NCI-H510A (cell line): ENCODE measurements at regions not wholly inside any gene's neighbourhood (a gene's known extent, or its start where the extent isn't known, plus 50 kb on each side); places are given as distances from the start of the nearest gene placed in this dataset.
A peak's percentile ranks its signal among the peaks of the same experiment; 100 is the strongest.
"Not testable (repeated sequence)": the region's sequence is repeated elsewhere in the genome, so short reads cannot be mapped to it uniquely, and the experiment has no call there.

Source experiments
- DNase-seq: peaks from one replicate; lab custom pipeline; 2025; lab: John Stamatoyannopoulos, UW

- no peak for DNase-seq
These were observed 250.7 kb downstream of the RMST start for GRCh38 chr12:97713270-97713669.

- no peak for DNase-seq
These were observed 251.5 kb downstream of the RMST start for GRCh38 chr12:97714107-97714563.

- DNase-seq = no peak
These were observed 253.8 kb downstream of the RMST start for GRCh38 chr12:97716356-97716755.

- DNase-seq = not testable (repeated sequence)
These were observed 261.2 kb downstream of the RMST start for GRCh38 chr12:97723801-97724200.

GRCh38 chr12:97745406-97746101 is 282.9 kb downstream of the RMST start:
- no peak for DNase-seq

GRCh38 chr12:97748298-97748697 is 285.7 kb downstream of the RMST start:
- DNase-seq = peak; percentile 29

GRCh38 chr12:97751704-97752103 is 289.1 kb downstream of the RMST start:
- no peak for DNase-seq

- DNase-seq = no peak
These were observed 289.5 kb downstream of the RMST start for GRCh38 chr12:97752129-97752528.

- DNase-seq = no peak
These were observed 290.7 kb downstream of the RMST start for GRCh38 chr12:97753332-97753731.

- DNase-seq = no peak
These were observed 291.7 kb downstream of the RMST start for GRCh38 chr12:97754306-97754705.

- DNase-seq = no peak
These were observed 293.6 kb downstream of the RMST start for GRCh38 chr12:97756066-97756666.

GRCh38 chr12:97756741-97757140 is 294.1 kb downstream of the RMST start:
- no peak for DNase-seq

- no peak for DNase-seq
These were observed 295.0 kb downstream of the RMST start for GRCh38 chr12:97757481-97758193.

- no peak for DNase-seq
These were observed 295.5 kb downstream of the RMST start for GRCh38 chr12:97758194-97758501.

GRCh38 chr12:97758586-97758985 is 296.0 kb downstream of the RMST start:
- no peak for DNase-seq

- DNase-seq = no peak
These were observed 298.0 kb downstream of the RMST start for GRCh38 chr12:97760601-97761000.

- DNase-seq = no peak
These were observed 300.5 kb downstream of the RMST start for GRCh38 chr12:97763113-97763512.

- no peak for DNase-seq
These were observed 302.1 kb downstream of the RMST start for GRCh38 chr12:97764700-97765099.

GRCh38 chr12:97767347-97767746 is 304.7 kb downstream of the RMST start:
- no peak for DNase-seq

GRCh38 chr12:97778111-97778510 is 315.5 kb downstream of the RMST start:
- DNase-seq = no peak

- DNase-seq = no peak
These were observed 318.7 kb downstream of the RMST start for GRCh38 chr12:97781342-97781741.

- DNase-seq = no peak
These were observed 322.3 kb downstream of the RMST start for GRCh38 chr12:97784904-97785303.

GRCh38 chr12:97790281-97790680 is 327.7 kb downstream of the RMST start:
- DNase-seq = no peak
